Colon (tissue), 2 donors: ENCODE measurements at regions not wholly inside any gene's neighbourhood (a gene's known extent, or its start where the extent isn't known, plus 50 kb on each side); places are given as distances from the start of the nearest gene placed in this dataset.
"Not testable (repeated sequence)": the region's sequence is repeated elsewhere in the genome, so short reads cannot be mapped to it uniquely, and the experiment has no call there.

ENCODE experiments used
- FAIRE-seq: peaks from 2 replicates; lab custom pipeline; 2012; peaks lifted over from hg19 to GRCh38; lab: Jason Lieb, UNC
- donor health status: control.
- donor health status: control.

GRCh38 chr20:60097285-60097684, 139.1 kb downstream of the CDH26 start:
- FAIRE-seq = no peak

- no peak for FAIRE-seq
Observed at GRCh38 chr20:60100780-60101179, 142.6 kb downstream of the CDH26 start.

DNA sequence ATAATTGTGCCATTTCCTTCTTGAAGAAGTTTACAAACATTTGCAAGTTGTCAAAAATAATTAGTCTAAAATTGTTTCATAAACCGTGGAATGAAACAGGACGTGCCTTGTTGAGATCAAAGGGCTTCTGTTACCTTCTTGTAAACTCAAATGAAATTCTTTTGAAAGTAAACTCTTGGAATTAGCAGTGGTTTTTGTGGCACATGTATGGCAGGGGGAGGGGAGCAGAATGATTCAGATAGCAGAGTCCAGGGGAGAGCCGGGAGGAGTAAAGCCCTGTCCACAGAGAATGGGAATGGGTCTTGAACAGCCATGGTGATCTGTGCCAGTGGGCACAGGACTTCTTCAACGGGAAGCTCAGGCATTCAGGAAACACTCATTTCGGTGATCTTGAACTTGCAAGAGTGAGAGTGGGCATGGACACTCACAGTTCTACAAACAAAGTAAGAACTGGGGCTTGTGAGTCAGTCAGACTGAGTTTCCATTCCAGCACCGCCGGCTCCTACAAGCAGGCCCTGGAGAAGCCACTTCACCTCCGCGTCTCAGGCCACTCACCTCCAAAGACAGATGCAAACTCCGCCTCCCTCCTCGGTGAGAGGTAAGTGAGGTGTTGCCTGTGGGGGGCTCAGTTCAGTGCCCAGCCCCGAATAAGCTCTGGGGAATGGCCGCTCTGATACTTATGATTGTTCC, 143.1 kb downstream of the CDH26 start:
- no peak for FAIRE-seq

- FAIRE-seq = no peak
Observed at GRCh38 chr20:60101891-60102281, 143.7 kb downstream of the CDH26 start.

DNA sequence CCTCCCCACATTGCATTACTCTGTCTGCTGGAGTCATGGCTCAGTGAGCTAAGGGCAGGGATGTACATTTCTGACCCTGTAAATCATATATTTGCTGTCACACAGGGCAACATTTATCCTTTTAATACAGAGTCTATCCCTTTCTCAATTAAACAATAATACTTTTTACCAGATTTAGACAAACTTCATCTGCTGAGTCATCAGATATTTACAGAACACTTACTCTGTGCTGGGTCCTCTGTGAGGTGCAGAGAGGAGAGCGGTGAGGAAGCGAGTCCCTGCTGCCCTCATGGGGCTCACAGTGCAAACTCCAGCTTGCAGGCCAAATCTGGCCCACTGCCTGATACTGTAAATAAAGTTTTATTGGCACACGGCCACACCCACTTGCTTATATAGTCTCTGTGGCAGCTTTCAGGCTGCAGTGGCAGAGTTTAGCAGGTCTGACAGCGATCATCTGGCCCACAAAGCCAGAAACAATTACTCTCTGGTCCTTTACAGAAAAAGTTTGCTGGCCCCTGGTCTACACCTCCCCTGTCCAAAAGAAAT, 144.5 kb downstream of the CDH26 start:
- no peak for FAIRE-seq

DNA sequence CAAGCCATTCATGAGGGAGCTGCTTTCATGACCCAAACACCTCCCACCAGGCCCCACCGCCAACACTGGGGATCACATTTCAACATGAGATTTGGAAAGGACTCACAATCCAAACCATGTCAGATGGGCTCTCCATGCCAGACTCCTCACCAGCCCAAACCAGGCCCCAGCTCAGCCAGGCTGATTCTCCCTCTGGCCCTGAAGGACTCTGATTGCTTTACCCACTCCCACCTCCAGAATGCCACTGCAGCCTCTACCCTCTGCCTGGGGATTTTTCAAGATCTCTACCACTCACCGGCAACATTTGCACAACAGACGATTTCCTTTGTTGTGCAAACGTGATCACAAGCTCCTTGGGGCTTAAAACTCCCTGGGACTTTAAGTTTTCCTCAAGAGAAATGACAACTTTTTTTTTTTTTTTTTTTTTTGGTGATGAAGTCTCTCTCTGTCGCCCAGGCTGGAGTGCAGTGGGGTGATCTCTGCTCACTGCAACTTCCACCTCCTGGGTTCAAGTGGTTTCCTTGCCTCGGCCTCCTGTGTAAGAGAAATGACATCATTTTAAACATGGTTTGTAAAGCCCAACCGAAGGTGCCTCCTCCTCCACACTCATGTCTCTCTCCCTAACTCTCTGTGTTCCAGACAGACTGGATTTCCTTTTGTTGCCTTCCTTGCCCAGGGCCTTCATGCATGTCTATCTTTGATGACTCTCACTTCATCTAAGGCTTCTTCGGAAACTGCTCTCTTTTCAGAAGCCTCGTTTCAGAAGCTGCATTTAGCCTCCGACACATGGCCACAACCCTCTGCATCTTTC, 147.0 kb downstream of the CDH26 start:
- FAIRE-seq = no peak

- not testable (repeated sequence) for FAIRE-seq
Observed at GRCh38 chr20:60106186-60106585, 148.0 kb downstream of the CDH26 start.

- FAIRE-seq = no peak
Observed at GRCh38 chr20:60107621-60108390, 149.6 kb downstream of the CDH26 start.

GRCh38 chr20:60108397-60108796, 150.2 kb downstream of the CDH26 start:
- no peak for FAIRE-seq

GRCh38 chr20:60113024-60113724, 155.0 kb downstream of the CDH26 start:
- FAIRE-seq = no peak

GRCh38 chr20:60113771-60114170, 155.5 kb downstream of the CDH26 start:
- FAIRE-seq = no peak

- FAIRE-seq = no peak
Observed at GRCh38 chr20:60115451-60115850, 157.2 kb downstream of the CDH26 start.

DNA sequence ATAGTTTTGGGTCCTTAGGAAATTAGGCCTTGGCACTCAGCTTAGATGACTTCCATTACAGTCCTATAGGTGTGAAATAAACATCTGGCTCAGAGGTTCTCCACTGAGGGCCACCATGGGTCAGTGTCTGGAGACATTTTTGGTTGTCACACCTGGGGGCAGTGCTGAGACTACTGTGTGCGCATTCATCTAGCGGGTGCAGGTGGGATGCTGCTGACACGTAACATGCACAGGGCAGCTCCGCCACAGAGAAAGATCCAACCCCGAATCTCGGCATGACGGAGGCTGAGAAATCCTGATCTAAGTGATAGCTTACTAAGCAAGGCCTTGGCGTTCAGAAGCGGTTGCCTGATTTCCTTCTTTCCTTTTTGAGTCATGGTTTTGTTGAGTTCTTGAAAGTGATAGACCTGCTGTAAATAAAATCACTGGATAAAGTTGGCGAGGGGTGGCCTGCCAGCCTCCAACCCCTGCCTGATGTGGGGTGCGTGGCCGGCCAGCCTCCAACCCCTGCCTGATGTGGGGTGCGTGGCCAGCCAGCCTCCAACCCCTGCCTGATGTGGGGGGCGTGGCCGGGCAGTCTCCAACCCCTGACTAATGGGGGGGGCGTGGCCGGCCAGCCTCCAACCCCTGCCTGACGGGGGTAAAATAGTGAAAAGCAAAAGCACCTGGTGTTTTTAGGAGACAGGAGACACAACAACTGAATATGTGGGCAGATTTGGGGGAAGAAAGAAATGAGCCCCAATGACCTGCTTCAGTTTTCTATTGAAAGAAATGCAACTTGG, 158.1 kb downstream of the CDH26 start:
- FAIRE-seq = no peak

GRCh38 chr20:60117065-60117464, 158.8 kb downstream of the CDH26 start:
- no peak for FAIRE-seq

DNA sequence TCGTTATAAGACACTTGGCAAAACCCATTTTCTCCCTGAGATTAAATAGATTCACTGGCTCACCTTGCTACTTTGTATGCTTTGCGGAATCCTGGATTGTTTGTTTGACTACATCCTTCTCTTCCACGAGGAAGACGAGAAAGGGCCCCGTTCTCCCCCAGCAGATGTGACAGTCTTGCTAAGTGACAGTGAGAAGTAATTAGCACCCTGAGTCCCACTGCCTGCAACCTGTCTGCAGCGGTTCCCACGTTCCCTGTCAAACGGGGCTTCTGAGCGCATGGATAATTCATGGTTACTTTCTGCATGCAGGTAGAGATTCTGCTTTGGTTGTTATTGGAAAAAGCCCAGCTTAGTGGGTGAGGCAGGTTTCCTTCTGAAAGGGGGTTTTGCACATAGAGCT, 163.7 kb downstream of the CDH26 start:
- no peak for FAIRE-seq

DNA sequence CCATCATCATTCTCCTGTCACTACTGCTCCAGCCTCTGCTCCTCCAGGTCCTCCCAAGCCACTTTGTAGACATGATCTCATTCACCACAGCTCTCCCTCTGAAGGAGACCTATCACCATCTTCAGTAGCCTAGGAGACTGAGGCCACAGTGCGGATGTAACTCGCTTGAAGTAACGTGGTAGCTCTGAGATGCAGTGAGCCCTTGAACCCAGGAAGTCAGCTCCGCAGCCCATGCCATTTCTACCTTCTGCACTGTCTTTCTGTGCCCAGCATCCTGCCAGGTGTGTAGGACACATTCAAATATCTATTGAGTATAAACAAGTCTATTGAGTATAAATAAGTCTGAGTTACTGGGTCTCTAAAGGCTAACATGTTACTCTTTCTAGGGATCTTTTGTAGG, 164.4 kb downstream of the CDH26 start:
- no peak for FAIRE-seq

- no peak for FAIRE-seq
Observed at GRCh38 chr20:60123096-60123495, 164.9 kb downstream of the CDH26 start.

DNA sequence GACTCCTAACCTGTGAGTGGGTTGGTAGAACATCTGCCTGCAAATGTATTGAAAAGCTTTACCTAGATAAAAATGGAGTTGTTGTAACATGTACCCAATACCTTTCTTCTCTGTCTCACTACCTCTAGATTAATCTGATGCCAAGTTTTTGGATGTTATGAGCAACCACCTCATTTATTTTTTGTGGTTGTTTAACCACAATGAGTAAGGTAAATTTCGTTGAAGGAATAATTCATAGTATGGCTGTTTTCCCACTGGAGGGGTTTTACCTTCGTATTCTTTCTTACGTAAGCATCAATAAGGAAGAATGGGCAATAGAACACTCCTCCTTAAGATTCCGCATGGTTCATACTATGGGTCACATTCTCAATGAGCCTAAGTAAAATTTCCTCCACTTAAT, 165.4 kb downstream of the CDH26 start:
- FAIRE-seq = no peak

GRCh38 chr20:60124776-60125381, 166.7 kb downstream of the CDH26 start:
- no peak for FAIRE-seq

DNA sequence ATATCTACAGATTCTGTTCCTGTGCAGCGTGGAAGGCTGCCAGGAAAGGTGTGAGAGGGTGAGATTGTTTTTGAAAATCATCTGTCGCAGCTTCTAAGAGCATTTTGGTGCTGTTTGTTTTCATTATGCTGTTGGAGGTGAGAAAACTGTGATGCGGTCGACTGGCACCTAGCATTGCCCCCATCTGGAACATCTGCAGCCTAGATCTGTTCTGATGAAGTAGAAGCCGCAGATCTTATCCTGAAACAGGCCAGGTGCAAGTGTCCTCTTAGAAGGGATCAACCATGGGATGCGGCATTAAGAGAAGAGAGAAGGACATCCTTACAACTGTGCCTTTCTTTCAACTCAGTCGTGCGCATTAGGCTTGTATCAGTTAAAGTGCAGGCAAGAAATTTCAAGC, 167.3 kb downstream of the CDH26 start:
- no peak for FAIRE-seq

GRCh38 chr20:60126975-60127374, 168.8 kb downstream of the CDH26 start:
- FAIRE-seq = no peak
